GM23338 (cell line): ENCODE measurements at regions not wholly inside any gene's neighbourhood (a gene's known extent, or its start where the extent isn't known, plus 50 kb on each side); places are given as distances from the start of the nearest gene placed in this dataset.

Experiments used
- ATAC-seq: fragments of 200-7000 bp; cut with Tn5 transposase; 3 replicates; pipeline ENCODE4 v1.9.1; 2020
- DNase-seq: peaks from one replicate; pipeline ENCODE4 v3.0.0-alpha.2; 2015; ENCODE audit warnings: low spot score
- H2AFZ ChIP-seq: fragments of 200-600 bp; sonication (generic); 2 replicates; pipeline ENCODE4 v1.8.0; 2016; ENCODE audit warnings: antibody characterized with exemption, mild to moderate bottlenecking, moderate library complexity
- H3F3A ChIP-seq: fragments of 200-600 bp; sonication (generic); replicated peaks from 2 replicates; pipeline ENCODE4 v1.8.0; 2017; ENCODE audit warnings: antibody characterized with exemption, mixed run types, low read depth
- H3K27ac ChIP-seq: fragments of 200-600 bp; sonication (generic); 2 replicates; pipeline ENCODE4 v1.6.1; 2016; ENCODE audit warnings: low read depth
- H3K27me3 ChIP-seq: fragments of 200-600 bp; sonication (generic); 2 replicates; pipeline ENCODE4 v1.8.0; 2016; ENCODE audit warnings: mild to moderate bottlenecking, mixed run types, moderate library complexity; ENCODE audit not compliant: insufficient read depth
- H3K36me3 ChIP-seq: fragments of 200-600 bp; sonication (generic); 2 replicates; pipeline ENCODE4 v1.8.0; 2016; ENCODE audit warnings: mild to moderate bottlenecking; ENCODE audit not compliant: insufficient read depth
- H3K4me1 ChIP-seq: fragments of 200-600 bp; sonication (generic); 2 replicates; pipeline ENCODE4 v1.8.0; 2016; ENCODE audit warnings: mild to moderate bottlenecking, moderate library complexity; ENCODE audit not compliant: insufficient read depth
- H3K4me2 ChIP-seq: fragments of 200-600 bp; sonication (generic); 2 replicates; pipeline ENCODE4 v1.7.1; 2017; ENCODE audit warnings: mixed run types
- H3K4me3 ChIP-seq: fragments of 200-600 bp; sonication (generic); 2 replicates; pipeline ENCODE4 v1.6.1; 2016; ENCODE audit warnings: mixed run types
- H3K79me2 ChIP-seq: fragments of 200-600 bp; sonication (generic); replicated peaks from 2 replicates; pipeline ENCODE4 v1.8.0; 2017; ENCODE audit warnings: mild to moderate bottlenecking; ENCODE audit not compliant: insufficient read depth
- H3K9me2 ChIP-seq: fragments of 200-600 bp; sonication (generic); 2 replicates; pipeline ENCODE4 v1.8.0; 2017; ENCODE audit not compliant: insufficient read depth
- H4K20me1 ChIP-seq: fragments of 200-600 bp; sonication (generic); replicated peaks from 2 replicates; pipeline ENCODE4 v1.8.0; 2017; ENCODE audit warnings: mild to moderate bottlenecking; ENCODE audit not compliant: insufficient read depth
- H3K27ac Mint-ChIP-seq: 2 replicates; pipeline ENCODE4 v1.8.0; 2020; ENCODE audit warnings: inconsistent platforms, mild to moderate bottlenecking, moderate library complexity, mixed read lengths
- H3K27me3 Mint-ChIP-seq: 3 replicates; pipeline ENCODE4 v1.8.0; 2022; ENCODE audit warnings: low read depth, mild to moderate bottlenecking, moderate library complexity, mixed read lengths, inconsistent platforms; ENCODE audit not compliant: insufficient read depth, poor library complexity
- H3K36me3 Mint-ChIP-seq: 3 replicates; pipeline ENCODE4 v1.8.0; 2021; ENCODE audit warnings: low read depth, mild to moderate bottlenecking, inconsistent platforms, moderate library complexity, mixed read lengths
- H3K4me1 Mint-ChIP-seq: 3 replicates; pipeline ENCODE4 v1.8.0; 2020; ENCODE audit warnings: mild to moderate bottlenecking, inconsistent platforms, mixed read lengths
- H3K4me3 Mint-ChIP-seq: 3 replicates; pipeline ENCODE4 v1.8.0; 2021; ENCODE audit warnings: moderate library complexity, mild to moderate bottlenecking, inconsistent platforms, mixed read lengths
- H3K9me3 Mint-ChIP-seq: 3 replicates; pipeline ENCODE4 v1.8.0; 2020; ENCODE audit warnings: moderate library complexity, mild to moderate bottlenecking, inconsistent platforms, mixed read lengths
- EZH2 ChIP-seq: fragments of 200-600 bp; sonication (generic); IDR thresholded peaks from one replicate; pipeline ENCODE4 v1.8.0; 2017; ENCODE audit warnings: antibody characterized with exemption, mild to moderate bottlenecking, low read depth; ENCODE audit not compliant: unreplicated experiment
- JUNB ChIP-seq: IDR thresholded peaks from one replicate; pipeline ENCODE4 v1.6.1; 2016; ENCODE audit warnings: antibody characterized with exemption; ENCODE audit not compliant: unreplicated experiment
- NANOG ChIP-seq: IDR thresholded peaks from 2 replicates; pipeline ENCODE4 v1.6.1; 2016; ENCODE audit warnings: antibody characterized with exemption, borderline replicate concordance
- ZNF331 ChIP-seq: fragments of 250-450 bp; sonication (Bioruptor Pico); IDR thresholded peaks from 2 replicates; pipeline ENCODE4 v1.5.0; 2020; ENCODE audit warnings: low read depth, mild to moderate bottlenecking, moderate library complexity
- TF ChIP-seq, protein P1 (sequence below): IDR thresholded peaks from one replicate; pipeline ENCODE4 v1.6.1; 2018; ENCODE audit warnings: antibody characterized with exemption; ENCODE audit not compliant: unreplicated experiment
- TF ChIP-seq, protein P2 (sequence below), 2 experiments: fragments of 200-600 bp in 1 of 2; sonication (generic) in 1 of 2; conservative IDR thresholded peaks; 2 replicates each; pipeline versions ENCODE4 v1.5.1 to v1.6.1; 2016 to 2017; ENCODE audit warnings: antibody characterized with exemption in 2 of 2, low read depth in 2 of 2, mild to moderate bottlenecking in 2 of 2, moderate library complexity in 1 of 2

DNA sequence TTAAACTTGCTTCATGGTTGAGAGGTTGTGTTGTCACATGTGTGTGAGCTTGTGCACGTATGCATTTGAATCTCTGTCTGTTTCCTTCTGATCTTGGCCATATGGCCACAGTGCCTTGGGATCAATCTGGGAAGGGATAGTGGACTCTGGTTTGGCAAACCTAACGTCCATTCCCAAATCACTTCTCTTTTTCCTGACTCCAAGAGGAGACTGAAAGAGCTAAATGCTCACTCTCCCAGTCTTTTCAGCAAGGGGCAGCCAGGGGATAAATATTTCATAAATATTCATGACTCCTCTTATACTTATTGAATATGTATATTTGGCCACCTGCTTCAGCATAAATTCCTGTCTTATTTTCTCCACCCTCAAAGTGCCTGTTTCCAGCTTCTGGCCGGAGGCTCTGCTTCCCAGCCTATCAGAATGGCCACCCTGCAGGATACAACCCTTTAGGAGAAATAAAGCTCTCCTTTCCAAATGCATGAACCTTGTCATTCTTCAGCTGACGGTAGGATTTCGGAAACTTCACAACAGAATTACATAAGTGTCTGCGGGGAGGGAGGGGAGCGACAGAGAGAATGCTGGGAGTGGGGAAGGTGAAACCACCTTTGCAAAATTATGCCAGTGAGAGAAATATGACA, 112.2 kb upstream of the COPS8 start:
- TF ChIP-seq JUNB, result no peak
- TF ChIP-seq, protein P1, sequence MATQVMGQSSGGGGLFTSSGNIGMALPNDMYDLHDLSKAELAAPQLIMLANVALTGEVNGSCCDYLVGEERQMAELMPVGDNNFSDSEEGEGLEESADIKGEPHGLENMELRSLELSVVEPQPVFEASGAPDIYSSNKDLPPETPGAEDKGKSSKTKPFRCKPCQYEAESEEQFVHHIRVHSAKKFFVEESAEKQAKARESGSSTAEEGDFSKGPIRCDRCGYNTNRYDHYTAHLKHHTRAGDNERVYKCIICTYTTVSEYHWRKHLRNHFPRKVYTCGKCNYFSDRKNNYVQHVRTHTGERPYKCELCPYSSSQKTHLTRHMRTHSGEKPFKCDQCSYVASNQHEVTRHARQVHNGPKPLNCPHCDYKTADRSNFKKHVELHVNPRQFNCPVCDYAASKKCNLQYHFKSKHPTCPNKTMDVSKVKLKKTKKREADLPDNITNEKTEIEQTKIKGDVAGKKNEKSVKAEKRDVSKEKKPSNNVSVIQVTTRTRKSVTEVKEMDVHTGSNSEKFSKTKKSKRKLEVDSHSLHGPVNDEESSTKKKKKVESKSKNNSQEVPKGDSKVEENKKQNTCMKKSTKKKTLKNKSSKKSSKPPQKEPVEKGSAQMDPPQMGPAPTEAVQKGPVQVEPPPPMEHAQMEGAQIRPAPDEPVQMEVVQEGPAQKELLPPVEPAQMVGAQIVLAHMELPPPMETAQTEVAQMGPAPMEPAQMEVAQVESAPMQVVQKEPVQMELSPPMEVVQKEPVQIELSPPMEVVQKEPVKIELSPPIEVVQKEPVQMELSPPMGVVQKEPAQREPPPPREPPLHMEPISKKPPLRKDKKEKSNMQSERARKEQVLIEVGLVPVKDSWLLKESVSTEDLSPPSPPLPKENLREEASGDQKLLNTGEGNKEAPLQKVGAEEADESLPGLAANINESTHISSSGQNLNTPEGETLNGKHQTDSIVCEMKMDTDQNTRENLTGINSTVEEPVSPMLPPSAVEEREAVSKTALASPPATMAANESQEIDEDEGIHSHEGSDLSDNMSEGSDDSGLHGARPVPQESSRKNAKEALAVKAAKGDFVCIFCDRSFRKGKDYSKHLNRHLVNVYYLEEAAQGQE, result no peak
- TF ChIP-seq NANOG, result no peak
- ATAC-seq (no peak), DNase-seq (no peak)
- no peaks in the 10 kb centered on the region for H4K20me1 ChIP-seq
- Mint-ChIP-seq H3K4me3 (no peak overlapping the region), H3K36me3 (no peaks in the 10 kb centered on the region), H3K27me3 (peaks cover 10% of the 10 kb centered on the region), H3K4me1 (peaks cover 34% of the 10 kb centered on the region), H3K27ac (no peak overlapping the region), H3K9me3 (peaks cover 2% of the 10 kb centered on the region; the same call in 1 of the 3 replicates)
- H3K27me3 ChIP-seq, result no peaks in the 10 kb centered on the region
- peaks cover 16% of the 10 kb centered on the region; the same call in 1 of the 2 replicates for H3K4me1 ChIP-seq
- H3K4me2 ChIP-seq, result no peak overlapping the region
- no peak overlapping the region for H3K27ac ChIP-seq
- no peaks in the 10 kb centered on the region for H3F3A ChIP-seq
- H3K4me3 ChIP-seq, result no peak overlapping the region
- H3K79me2 ChIP-seq, result no peaks in the 10 kb centered on the region
- H2AFZ ChIP-seq, result 0 out of 2 replicates have a peak overlapping the region, but pooled peaks have one; percentile 28
- H3K9me2 ChIP-seq, result peaks cover 14% of the 10 kb centered on the region
- no peaks in the 10 kb centered on the region for H3K36me3 ChIP-seq

DNA sequence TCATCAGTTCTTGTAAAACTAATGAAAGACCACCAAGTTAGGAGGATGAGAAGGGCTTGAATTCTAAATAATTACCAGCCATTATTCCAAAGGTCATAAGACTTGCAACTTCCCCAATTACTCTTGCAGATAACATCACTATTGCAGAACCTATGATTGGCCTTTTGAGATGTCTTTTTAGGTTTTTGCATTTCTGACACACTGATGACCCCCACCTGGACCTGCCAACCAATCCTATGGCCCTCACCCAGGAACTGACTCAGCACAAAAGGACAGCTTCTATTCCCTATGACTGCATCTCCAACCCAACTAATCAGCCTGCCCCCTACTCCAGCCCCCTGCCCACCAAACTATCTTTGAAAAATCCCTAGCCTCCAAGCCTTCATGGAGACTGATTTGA, 111.5 kb upstream of the COPS8 start:
- H3K27ac Mint-ChIP-seq, result peak overlapping the region; percentile 5; the same call in 1 of the 2 replicates
- no peak for ATAC-seq
- H3K9me2 ChIP-seq, result peaks cover 14% of the 10 kb centered on the region

More for the DNA sequence above, 111.5 kb upstream of the COPS8 start:
- H4K20me1 ChIP-seq, result no peaks in the 10 kb centered on the region
- Mint-ChIP-seq H3K36me3 (no peaks in the 10 kb centered on the region), H3K27me3 (peaks cover 10% of the 10 kb centered on the region), H3K4me1 (peaks cover 34% of the 10 kb centered on the region), H3K9me3 (peaks cover 2% of the 10 kb centered on the region; the same call in 1 of the 3 replicates), H3K4me3 (no peak overlapping the region)
- H3K4me3 ChIP-seq, result no peak overlapping the region
- H2AFZ ChIP-seq, result no peak overlapping the region
- no peak overlapping the region for H3K27ac ChIP-seq
- no peaks in the 10 kb centered on the region for H3K27me3 ChIP-seq
- H3F3A ChIP-seq, result no peaks in the 10 kb centered on the region
- peaks cover 16% of the 10 kb centered on the region; the same call in 1 of the 2 replicates for H3K4me1 ChIP-seq
- no peaks in the 10 kb centered on the region for H3K36me3 ChIP-seq
- DNase-seq, result no peak
- no peaks in the 10 kb centered on the region for H3K79me2 ChIP-seq
- TF ChIP-seq EZH2, result no peak
- no peak for TF ChIP-seq ZNF331 (CRISPR knock-in tag)
- TF ChIP-seq, protein P2, sequence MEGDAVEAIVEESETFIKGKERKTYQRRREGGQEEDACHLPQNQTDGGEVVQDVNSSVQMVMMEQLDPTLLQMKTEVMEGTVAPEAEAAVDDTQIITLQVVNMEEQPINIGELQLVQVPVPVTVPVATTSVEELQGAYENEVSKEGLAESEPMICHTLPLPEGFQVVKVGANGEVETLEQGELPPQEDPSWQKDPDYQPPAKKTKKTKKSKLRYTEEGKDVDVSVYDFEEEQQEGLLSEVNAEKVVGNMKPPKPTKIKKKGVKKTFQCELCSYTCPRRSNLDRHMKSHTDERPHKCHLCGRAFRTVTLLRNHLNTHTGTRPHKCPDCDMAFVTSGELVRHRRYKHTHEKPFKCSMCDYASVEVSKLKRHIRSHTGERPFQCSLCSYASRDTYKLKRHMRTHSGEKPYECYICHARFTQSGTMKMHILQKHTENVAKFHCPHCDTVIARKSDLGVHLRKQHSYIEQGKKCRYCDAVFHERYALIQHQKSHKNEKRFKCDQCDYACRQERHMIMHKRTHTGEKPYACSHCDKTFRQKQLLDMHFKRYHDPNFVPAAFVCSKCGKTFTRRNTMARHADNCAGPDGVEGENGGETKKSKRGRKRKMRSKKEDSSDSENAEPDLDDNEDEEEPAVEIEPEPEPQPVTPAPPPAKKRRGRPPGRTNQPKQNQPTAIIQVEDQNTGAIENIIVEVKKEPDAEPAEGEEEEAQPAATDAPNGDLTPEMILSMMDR (conservative IDR thresholded peaks at IDR 0.05; ENCODE audit: low read depth in 2 of 2), result no peak
- H3K4me2 ChIP-seq, result no peak overlapping the region
